ENCODE measurements at regions not wholly inside any gene's neighbourhood (a gene's known extent, or its start where the extent isn't known, plus 50 kb on each side); places are given as distances from the start of the nearest gene placed in this dataset.

DNA sequence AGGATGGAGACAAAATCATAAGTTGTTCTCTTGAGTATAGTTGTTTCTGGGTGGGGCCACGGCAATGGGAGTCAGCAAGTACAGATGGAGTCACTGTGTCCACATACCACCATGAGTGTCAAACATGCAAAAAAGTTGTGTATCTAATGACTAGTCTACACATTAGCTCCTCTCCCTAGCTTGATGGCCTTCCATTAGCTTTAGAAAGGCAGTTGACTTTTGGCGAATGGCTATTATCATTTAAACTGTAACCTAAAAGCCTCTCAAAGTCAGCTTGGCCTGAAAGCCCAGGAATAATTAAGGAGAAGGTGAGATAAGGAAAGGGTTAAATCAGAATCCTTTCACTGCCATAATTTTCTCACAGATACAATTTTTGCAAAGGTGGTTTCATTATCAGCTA, 95.5 kb upstream of the MEOX2 start:
- no peaks in the 10 kb centered on the region for H3K4me1 ChIP-seq (ENCODE audit: control insufficient read depth, insufficient read depth, low read length)
- no peak overlapping the region for H3K27ac ChIP-seq (ENCODE audit: low read length)
- no peaks in the 10 kb centered on the region for H3K27me3 ChIP-seq (ENCODE audit: control insufficient read depth, insufficient read depth, low read length)
- ChIA-PET CTCF (no interaction called here), POLR2A (no interaction called here)
- DNase-seq (ENCODE audit: low read depth, low spot score) (no peak), ATAC-seq (no peak)
- H3K9me3 ChIP-seq (ENCODE audit: control insufficient read depth, insufficient read depth, low read depth, low read length): no peaks in the 10 kb centered on the region
- no peak overlapping the region for H3K4me3 ChIP-seq (ENCODE audit: low read depth in 2 of 2, low read length in 2 of 2)
- H3K36me3 ChIP-seq (ENCODE audit: control insufficient read depth, insufficient read depth, low read length): no peaks in the 10 kb centered on the region
- no TSS peak for BruUV-seq (replicated peaks)
- intact Hi-C loops (cut with micrococcal nuclease; ENCODE audit: unreplicated experiment) (no loop called here), in situ Hi-C loops (cut with HindIII; ENCODE audit: low pct_unique_long_range_greater_than_20kb, low sequenced_read_pairs) (no loop called here)
- TF ChIP-seq SIN3A (IDR thresholded peaks at IDR 0.05; ENCODE audit: borderline replicate concordance, insufficient read depth, low read depth, low read length) (no peak), TCF7L2 (IDR thresholded peaks at IDR 0.05; ENCODE audit: low read depth, low read length) (no peak), POLR2AphosphoS5 (IDR thresholded peaks at IDR 0.05; ENCODE audit: low read depth, low read length) (no peak), CTCF (IDR thresholded peaks at IDR 0.05) (no peak)
- TF ChIP-seq, protein P1, sequence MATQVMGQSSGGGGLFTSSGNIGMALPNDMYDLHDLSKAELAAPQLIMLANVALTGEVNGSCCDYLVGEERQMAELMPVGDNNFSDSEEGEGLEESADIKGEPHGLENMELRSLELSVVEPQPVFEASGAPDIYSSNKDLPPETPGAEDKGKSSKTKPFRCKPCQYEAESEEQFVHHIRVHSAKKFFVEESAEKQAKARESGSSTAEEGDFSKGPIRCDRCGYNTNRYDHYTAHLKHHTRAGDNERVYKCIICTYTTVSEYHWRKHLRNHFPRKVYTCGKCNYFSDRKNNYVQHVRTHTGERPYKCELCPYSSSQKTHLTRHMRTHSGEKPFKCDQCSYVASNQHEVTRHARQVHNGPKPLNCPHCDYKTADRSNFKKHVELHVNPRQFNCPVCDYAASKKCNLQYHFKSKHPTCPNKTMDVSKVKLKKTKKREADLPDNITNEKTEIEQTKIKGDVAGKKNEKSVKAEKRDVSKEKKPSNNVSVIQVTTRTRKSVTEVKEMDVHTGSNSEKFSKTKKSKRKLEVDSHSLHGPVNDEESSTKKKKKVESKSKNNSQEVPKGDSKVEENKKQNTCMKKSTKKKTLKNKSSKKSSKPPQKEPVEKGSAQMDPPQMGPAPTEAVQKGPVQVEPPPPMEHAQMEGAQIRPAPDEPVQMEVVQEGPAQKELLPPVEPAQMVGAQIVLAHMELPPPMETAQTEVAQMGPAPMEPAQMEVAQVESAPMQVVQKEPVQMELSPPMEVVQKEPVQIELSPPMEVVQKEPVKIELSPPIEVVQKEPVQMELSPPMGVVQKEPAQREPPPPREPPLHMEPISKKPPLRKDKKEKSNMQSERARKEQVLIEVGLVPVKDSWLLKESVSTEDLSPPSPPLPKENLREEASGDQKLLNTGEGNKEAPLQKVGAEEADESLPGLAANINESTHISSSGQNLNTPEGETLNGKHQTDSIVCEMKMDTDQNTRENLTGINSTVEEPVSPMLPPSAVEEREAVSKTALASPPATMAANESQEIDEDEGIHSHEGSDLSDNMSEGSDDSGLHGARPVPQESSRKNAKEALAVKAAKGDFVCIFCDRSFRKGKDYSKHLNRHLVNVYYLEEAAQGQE (IDR thresholded peaks at IDR 0.05; ENCODE audit: insufficient read depth in 1 of 2, low read depth in 2 of 2, low read length in 1 of 2): no peak

DNA sequence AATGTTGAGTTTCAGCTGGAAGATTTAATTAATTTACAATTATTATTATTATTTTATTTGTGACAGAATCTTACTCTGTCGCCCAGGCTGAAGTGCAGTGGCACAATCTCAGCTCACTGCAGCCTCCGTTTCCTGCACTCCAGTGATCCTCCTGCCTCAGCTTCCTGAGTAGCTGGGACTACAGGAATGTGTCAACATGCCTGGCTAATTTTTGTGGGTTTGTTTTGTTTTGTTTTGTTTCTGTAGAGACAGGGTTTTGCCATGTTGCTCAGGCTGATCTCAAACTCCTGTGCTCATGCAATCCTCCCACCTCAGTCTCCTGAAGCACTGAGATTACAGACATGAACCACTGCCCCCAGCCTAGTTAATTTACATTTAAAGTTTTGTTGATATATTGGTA, 93.8 kb upstream of the MEOX2 start:
- ATAC-seq (no peak), DNase-seq (ENCODE audit: low read depth, low spot score) (no peak)
- CTCF ChIA-PET: no interaction called here
- Histone ChIP-seq H3K9me3 (ENCODE audit: control insufficient read depth, insufficient read depth, low read depth, low read length) (no peaks in the 10 kb centered on the region), H3K27me3 (ENCODE audit: control insufficient read depth, insufficient read depth, low read length) (no peaks in the 10 kb centered on the region), H3K4me3 (ENCODE audit: low read depth in 2 of 2, low read length in 2 of 2) (no peak overlapping the region), H3K27ac (ENCODE audit: low read length) (no peak overlapping the region), H3K36me3 (ENCODE audit: control insufficient read depth, insufficient read depth, low read length) (no peaks in the 10 kb centered on the region), H3K4me1 (ENCODE audit: control insufficient read depth, insufficient read depth, low read length) (no peaks in the 10 kb centered on the region)
- no peak for TF ChIP-seq SIN3A (IDR thresholded peaks at IDR 0.05; ENCODE audit: borderline replicate concordance, insufficient read depth, low read depth, low read length)
- TF ChIP-seq, protein P1 (IDR thresholded peaks at IDR 0.05; ENCODE audit: insufficient read depth in 1 of 2, low read depth in 2 of 2, low read length in 1 of 2): no peak
- no peak for TF ChIP-seq CTCF (IDR thresholded peaks at IDR 0.05)
- no peak for TF ChIP-seq POLR2AphosphoS5 (IDR thresholded peaks at IDR 0.05; ENCODE audit: low read depth, low read length)
- TF ChIP-seq TCF7L2 (IDR thresholded peaks at IDR 0.05; ENCODE audit: low read depth, low read length): no peak
- POLR2A ChIA-PET: no interaction called here
- intact Hi-C loops (cut with micrococcal nuclease; ENCODE audit: unreplicated experiment): no loop called here
- in situ Hi-C loops (cut with HindIII; ENCODE audit: low pct_unique_long_range_greater_than_20kb, low sequenced_read_pairs): no loop called here
- BruUV-seq (replicated peaks): no TSS peak

All from Panc1 (cell line).